Karpas-422 (cell line): ENCODE measurements at regions not wholly inside any gene's neighbourhood (a gene's known extent, or its start where the extent isn't known, plus 50 kb on each side); places are given as distances from the start of the nearest gene placed in this dataset.

ENCODE experiments used
- DNase-seq: peaks from one replicate; pipeline ENCODE4 v3.0.0-alpha.2; 2015
- H2AFZ ChIP-seq: fragments of 200-600 bp; sonication (generic); 2 replicates; pipeline ENCODE4 v1.6.1; 2014; ENCODE audit warnings: antibody characterized with exemption, low read length, mixed read lengths
- H3K27ac ChIP-seq: fragments of 200-600 bp; sonication (generic); 2 replicates; pipeline ENCODE4 v1.5.1; 2014; ENCODE audit warnings: mild to moderate bottlenecking, low read length, moderate library complexity
- H3K27me3 ChIP-seq: fragments of 200-600 bp; sonication (generic); 2 replicates; pipeline ENCODE4 v1.6.1; 2014; ENCODE audit warnings: low read length, mixed read lengths
- H3K36me3 ChIP-seq: fragments of 200-600 bp; sonication (generic); 2 replicates; pipeline ENCODE4 v1.6.1; 2014; ENCODE audit warnings: low read length, mixed read lengths; ENCODE audit not compliant: insufficient read depth
- H3K4me1 ChIP-seq: fragments of 200-600 bp; sonication (generic); 2 replicates; pipeline ENCODE4 v1.6.1; 2014; ENCODE audit warnings: mild to moderate bottlenecking, low read length, mixed read lengths
- H3K4me2 ChIP-seq: fragments of 200-600 bp; sonication (generic); 2 replicates; pipeline ENCODE4 v1.6.1; 2014; ENCODE audit warnings: low read length, low read depth, mild to moderate bottlenecking; ENCODE audit not compliant: poor library complexity, severe bottlenecking
- H3K4me3 ChIP-seq: fragments of 200-600 bp; sonication (generic); 2 replicates; pipeline ENCODE4 v1.5.1; 2014; ENCODE audit warnings: mild to moderate bottlenecking, antibody characterized with exemption, low read length, mixed read lengths
- H3K79me2 ChIP-seq: fragments of 200-600 bp; sonication (generic); 2 replicates; pipeline ENCODE4 v1.6.1; 2014; ENCODE audit warnings: mild to moderate bottlenecking, low read length, mixed read lengths
- H3K9ac ChIP-seq: fragments of 200-600 bp; sonication (generic); 2 replicates; pipeline ENCODE4 v1.6.0; 2014; ENCODE audit warnings: low read length
- H3K9me2 ChIP-seq: fragments of 200-600 bp; sonication (generic), shearing (Covaris generic); replicated peaks from 2 replicates; pipeline ENCODE4 v1.6.0; 2014; ENCODE audit warnings: mild to moderate bottlenecking, low read length, moderate library complexity; ENCODE audit not compliant: insufficient read depth
- H3K9me3 ChIP-seq: fragments of 300-700, 200-600 bp; sonication (generic); 2 replicates; pipeline ENCODE4 v1.6.1; 2014; ENCODE audit warnings: low read length, mixed read lengths
- H4K20me1 ChIP-seq: fragments of 200-600 bp; sonication (generic); 2 replicates; pipeline ENCODE4 v1.6.1; 2014; ENCODE audit warnings: mild to moderate bottlenecking, antibody characterized with exemption, low read length, low read depth; ENCODE audit not compliant: insufficient read depth

GRCh38 chr20:23260181-23260840 lies 90.3 kb upstream of the NXT1 start:
- H4K20me1 ChIP-seq = no peaks in the 10 kb centered on the region
- H3K4me3 ChIP-seq = no peak overlapping the region
- H3K27ac ChIP-seq = no peak overlapping the region
- H3K9ac ChIP-seq = no peak overlapping the region
- DNase-seq = no peak
- H3K4me1 ChIP-seq = no peaks in the 10 kb centered on the region
- no peaks in the 10 kb centered on the region for H3K27me3 ChIP-seq
- no peak overlapping the region for H3K4me2 ChIP-seq
- no peak overlapping the region for H2AFZ ChIP-seq
- no peaks in the 10 kb centered on the region for H3K9me2 ChIP-seq
- H3K9me3 ChIP-seq = peaks cover 3% of the 10 kb centered on the region; the same call in 1 of the 2 replicates
- H3K36me3 ChIP-seq = no peaks in the 10 kb centered on the region
- H3K79me2 ChIP-seq = no peaks in the 10 kb centered on the region

GRCh38 chr20:23258747-23259121 lies 91.9 kb upstream of the NXT1 start:
- H3K27me3 ChIP-seq = no peaks in the 10 kb centered on the region
- no peaks in the 10 kb centered on the region for H3K36me3 ChIP-seq
- H3K27ac ChIP-seq = no peak overlapping the region
- H2AFZ ChIP-seq = no peak overlapping the region
- no peaks in the 10 kb centered on the region for H3K9me2 ChIP-seq
- no peak overlapping the region for H3K4me3 ChIP-seq
- no peaks in the 10 kb centered on the region for H4K20me1 ChIP-seq
- H3K4me1 ChIP-seq = no peaks in the 10 kb centered on the region
- DNase-seq = no peak
- no peaks in the 10 kb centered on the region for H3K79me2 ChIP-seq
- H3K9ac ChIP-seq = no peak overlapping the region
- no peak overlapping the region for H3K4me2 ChIP-seq
- peaks cover 2% of the 10 kb centered on the region; the same call in 1 of the 2 replicates for H3K9me3 ChIP-seq

- H3K9me3 ChIP-seq = no peaks in the 10 kb centered on the region
- H3K36me3 ChIP-seq = no peaks in the 10 kb centered on the region
- H3K27me3 ChIP-seq = no peaks in the 10 kb centered on the region
- H3K27ac ChIP-seq = no peak overlapping the region
- DNase-seq = no peak
- no peak overlapping the region for H3K9ac ChIP-seq
- H3K9me2 ChIP-seq = no peaks in the 10 kb centered on the region
- no peaks in the 10 kb centered on the region for H3K4me1 ChIP-seq
- H3K4me3 ChIP-seq = no peak overlapping the region
- H2AFZ ChIP-seq = no peak overlapping the region
- no peaks in the 10 kb centered on the region for H3K79me2 ChIP-seq
- no peak overlapping the region for H3K4me2 ChIP-seq
- no peaks in the 10 kb centered on the region for H4K20me1 ChIP-seq
Measured at GRCh38 chr20:23257848-23258746, 92.5 kb upstream of the NXT1 start.

GRCh38 chr20:23257106-23257761 lies 93.4 kb upstream of the NXT1 start:
- Histone ChIP-seq H3K27me3 (no peaks in the 10 kb centered on the region), H3K4me1 (no peaks in the 10 kb centered on the region), H3K79me2 (no peaks in the 10 kb centered on the region), H4K20me1 (no peaks in the 10 kb centered on the region), H3K9me3 (no peaks in the 10 kb centered on the region), H3K27ac (no peak overlapping the region), H3K9me2 (no peaks in the 10 kb centered on the region), H2AFZ (no peak overlapping the region), H3K4me2 (no peak overlapping the region), H3K9ac (no peak overlapping the region), H3K4me3 (no peak overlapping the region), H3K36me3 (no peaks in the 10 kb centered on the region)
- DNase-seq = no peak

- Histone ChIP-seq H3K79me2 (no peaks in the 10 kb centered on the region), H3K4me3 (no peak overlapping the region), H4K20me1 (no peaks in the 10 kb centered on the region), H3K9ac (no peak overlapping the region), H3K4me2 (no peak overlapping the region), H3K9me2 (no peaks in the 10 kb centered on the region), H3K9me3 (no peaks in the 10 kb centered on the region), H2AFZ (no peak overlapping the region), H3K4me1 (no peaks in the 10 kb centered on the region), H3K27me3 (no peaks in the 10 kb centered on the region), H3K27ac (no peak overlapping the region), H3K36me3 (no peaks in the 10 kb centered on the region)
- no peak for DNase-seq
Measured at GRCh38 chr20:23255716-23256385, 94.7 kb upstream of the NXT1 start.

GRCh38 chr20:23255106-23255505 lies 95.5 kb upstream of the NXT1 start:
- Histone ChIP-seq H3K4me2 (no peak overlapping the region), H3K27me3 (no peaks in the 10 kb centered on the region), H3K9me3 (no peaks in the 10 kb centered on the region), H3K4me1 (no peaks in the 10 kb centered on the region), H3K36me3 (no peaks in the 10 kb centered on the region), H3K9ac (no peak overlapping the region), H2AFZ (no peak overlapping the region), H3K4me3 (no peak overlapping the region), H3K79me2 (no peaks in the 10 kb centered on the region), H4K20me1 (no peaks in the 10 kb centered on the region), H3K27ac (no peak overlapping the region), H3K9me2 (no peaks in the 10 kb centered on the region)
- DNase-seq = no peak

- Histone ChIP-seq H4K20me1 (no peaks in the 10 kb centered on the region), H3K79me2 (no peaks in the 10 kb centered on the region), H3K9me3 (no peaks in the 10 kb centered on the region), H3K4me3 (no peak overlapping the region), H3K4me2 (no peak overlapping the region), H3K36me3 (no peaks in the 10 kb centered on the region), H3K27ac (no peak overlapping the region), H3K9ac (no peak overlapping the region), H2AFZ (no peak overlapping the region), H3K9me2 (no peaks in the 10 kb centered on the region), H3K27me3 (no peaks in the 10 kb centered on the region), H3K4me1 (no peaks in the 10 kb centered on the region)
- DNase-seq = no peak
Measured at GRCh38 chr20:23254505-23254904, 96.1 kb upstream of the NXT1 start.

GRCh38 chr20:23254034-23254433 lies 96.6 kb upstream of the NXT1 start:
- no peaks in the 10 kb centered on the region for H3K4me1 ChIP-seq
- H3K4me3 ChIP-seq = no peak overlapping the region
- DNase-seq = no peak
- H3K9me3 ChIP-seq = no peaks in the 10 kb centered on the region
- no peak overlapping the region for H2AFZ ChIP-seq
- no peaks in the 10 kb centered on the region for H4K20me1 ChIP-seq
- H3K36me3 ChIP-seq = no peaks in the 10 kb centered on the region
- H3K4me2 ChIP-seq = no peak overlapping the region
- no peaks in the 10 kb centered on the region for H3K9me2 ChIP-seq
- no peak overlapping the region for H3K27ac ChIP-seq
- H3K79me2 ChIP-seq = no peaks in the 10 kb centered on the region
- no peak overlapping the region for H3K9ac ChIP-seq
- no peaks in the 10 kb centered on the region for H3K27me3 ChIP-seq
